PC-9 (cell line): ENCODE measurements at regions not wholly inside any gene's neighbourhood (a gene's known extent, or its start where the extent isn't known, plus 50 kb on each side); places are given as distances from the start of the nearest gene placed in this dataset.

Experiments
- BruUV-seq: library from RNA; stranded (reverse); fragments of 400-500 nt; replicated peaks from 2 replicates; lab custom pipeline; 2021; lab: Mats Ljungman, UMichigan
- CTCF ChIA-PET: fragments of 300-600 bp; sonication (Branson Sonifier 250); formaldehyde crosslinking; loops from one replicate; lab custom pipeline; 2022; ENCODE audit warnings: antibody characterized with exemption; lab: Charles Lee
- POLR2A ChIA-PET: fragments of 300-600 bp; sonication (Branson Sonifier 250); formaldehyde crosslinking; loops from one replicate; lab custom pipeline; 2022; ENCODE audit warnings: antibody characterized with exemption; ENCODE audit not compliant: unreplicated experiment; lab: Charles Lee
- DNase-seq, 2 experiments: peaks; one replicate each; pipeline versions ENCODE4 v3.0.0 to v3.0.0-alpha.2; 2015 to 2022; ENCODE audit warnings: mixed read lengths in 1 of 2
- H2AFZ ChIP-seq: fragments of 200-600 bp; sonication (generic); 2 replicates; pipeline ENCODE4 v1.8.1; 2017; ENCODE audit warnings: antibody characterized with exemption
- H3F3A ChIP-seq: fragments of 200-600 bp; sonication (generic); 2 replicates; pipeline ENCODE4 v1.8.1; 2017; ENCODE audit warnings: antibody characterized with exemption, mild to moderate bottlenecking, low read depth; ENCODE audit not compliant: insufficient read depth
- H3K27ac ChIP-seq: fragments of 200-600 bp; sonication (generic); 2 replicates; pipeline ENCODE4 v1.6.1; 2016; ENCODE audit warnings: mixed run types
- H3K27me3 ChIP-seq: fragments of 200-600 bp; sonication (generic); 2 replicates; pipeline ENCODE4 v1.6.1; 2016; ENCODE audit warnings: low read depth, mixed run types; ENCODE audit not compliant: insufficient read depth
- H3K36me3 ChIP-seq: fragments of 200-600 bp; sonication (generic); 2 replicates; pipeline ENCODE4 v1.6.1; 2016; ENCODE audit warnings: low read depth, mixed run types
- H3K4me1 ChIP-seq: fragments of 200-600 bp; sonication (generic); replicated peaks from 2 replicates; pipeline ENCODE4 v1.6.1; 2016; ENCODE audit warnings: mixed run types; ENCODE audit not compliant: insufficient read depth
- H3K4me2 ChIP-seq: fragments of 200-600 bp; sonication (generic); 2 replicates; pipeline ENCODE4 v1.6.1; 2017; ENCODE audit warnings: mixed run types
- H3K4me3 ChIP-seq: fragments of 200-600 bp; sonication (generic); 2 replicates; pipeline ENCODE4 v1.6.1; 2016; ENCODE audit warnings: mixed run types
- H3K79me2 ChIP-seq: fragments of 200-600 bp; sonication (generic); 2 replicates; pipeline ENCODE4 v1.6.1; 2017; ENCODE audit warnings: low read depth, mixed run types
- H3K9me2 ChIP-seq: fragments of 200-600 bp; sonication (generic); 2 replicates; pipeline ENCODE4 v1.8.1; 2017; ENCODE audit warnings: mild to moderate bottlenecking; ENCODE audit not compliant: insufficient read depth
- H3K9me3 ChIP-seq: fragments of 200-600 bp; sonication (generic); 2 replicates; pipeline ENCODE4 v1.8.1; 2016; ENCODE audit warnings: low read depth; ENCODE audit not compliant: insufficient read depth
- H4K20me1 ChIP-seq: fragments of 200-600 bp; sonication (generic); 2 replicates; pipeline ENCODE4 v1.8.1; 2017; ENCODE audit not compliant: insufficient read depth
- CTCF ChIP-seq: fragments of 200-600 bp; sonication (generic); conservative IDR thresholded peaks from 2 replicates; pipeline ENCODE4 v1.6.1; 2017; ENCODE audit warnings: mixed run types, antibody characterized with exemption, mild to moderate bottlenecking, moderate library complexity
- EZH2 ChIP-seq: fragments of 200-600 bp; sonication (generic); IDR thresholded peaks from 2 replicates; pipeline ENCODE4 v1.8.0; 2017; ENCODE audit warnings: antibody characterized with exemption, low read depth
- intact Hi-C: fragments of 100-400 bp; cut with micrococcal nuclease; formaldehyde crosslinking; loops from one replicate; pipeline ENCODE4 v1.10.0; 2022; ENCODE audit not compliant: unreplicated experiment

GRCh38 chr12:84745127-84745526 lies 167.5 kb downstream of the SLC6A15 start:
- no TSS peak for BruUV-seq
- Histone ChIP-seq H3K27ac (no peak overlapping the region), H3K4me3 (no peak overlapping the region), H3K36me3 (no peaks in the 10 kb centered on the region), H3K79me2 (no peaks in the 10 kb centered on the region), H3K4me1 (no peaks in the 10 kb centered on the region), H4K20me1 (no peaks in the 10 kb centered on the region), H3K27me3 (no peaks in the 10 kb centered on the region), H3K9me3 (no peaks in the 10 kb centered on the region), H3F3A (no peaks in the 10 kb centered on the region), H2AFZ (no peak overlapping the region), H3K9me2 (no peaks in the 10 kb centered on the region), H3K4me2 (no peak overlapping the region)
- DNase-seq: no peak
- CTCF ChIA-PET: no interaction called here
- POLR2A ChIA-PET: no interaction called here
- intact Hi-C loops: no loop called here
- TF ChIP-seq CTCF (no peak), EZH2 (no peak)

GRCh38 chr12:84741692-84742091 lies 170.9 kb downstream of the SLC6A15 start:
- CTCF ChIA-PET: no interaction called here
- no peak overlapping the region for H2AFZ ChIP-seq

GRCh38 chr12:84741031-84741430 lies 171.6 kb downstream of the SLC6A15 start:
- Histone ChIP-seq H3K4me3 (no peak overlapping the region), H2AFZ (no peak overlapping the region), H3K27me3 (no peaks in the 10 kb centered on the region), H4K20me1 (no peaks in the 10 kb centered on the region), H3K4me2 (no peak overlapping the region), H3K27ac (no peak overlapping the region), H3K9me2 (no peaks in the 10 kb centered on the region), H3K79me2 (no peaks in the 10 kb centered on the region), H3K9me3 (no peaks in the 10 kb centered on the region), H3F3A (no peaks in the 10 kb centered on the region), H3K4me1 (no peaks in the 10 kb centered on the region), H3K36me3 (no peaks in the 10 kb centered on the region)
- POLR2A ChIA-PET: no interaction called here
- no TSS peak for BruUV-seq
- intact Hi-C loops: no loop called here
- TF ChIP-seq CTCF (no peak), EZH2 (no peak)
- DNase-seq: no peak
- CTCF ChIA-PET: no interaction called here

More at GRCh38 chr12:84741692-84742091, 170.9 kb downstream of the SLC6A15 start:
- H3K9me2 ChIP-seq: no peaks in the 10 kb centered on the region
- H3K9me3 ChIP-seq: no peaks in the 10 kb centered on the region
- TF ChIP-seq CTCF: no peak
- no peaks in the 10 kb centered on the region for H3K36me3 ChIP-seq
- no peaks in the 10 kb centered on the region for H3F3A ChIP-seq
- no peak overlapping the region for H3K4me2 ChIP-seq
- POLR2A ChIA-PET: no interaction called here
- H3K79me2 ChIP-seq: no peaks in the 10 kb centered on the region
- no peak overlapping the region for H3K4me3 ChIP-seq
- no peak overlapping the region for H3K27ac ChIP-seq
- H4K20me1 ChIP-seq: no peaks in the 10 kb centered on the region
- no peak for DNase-seq
- H3K27me3 ChIP-seq: no peaks in the 10 kb centered on the region
- intact Hi-C loops: no loop called here
- H3K4me1 ChIP-seq: no peaks in the 10 kb centered on the region
- BruUV-seq: no TSS peak
